HG03159 (cell line): ENCODE measurements at regions not wholly inside any gene's neighbourhood (a gene's known extent, or its start where the extent isn't known, plus 50 kb on each side); places are given as distances from the start of the nearest gene placed in this dataset.

Experiments
- ATAC-seq: cut with Tn5 transposase; IDR thresholded peaks from one replicate; pipeline ENCODE4 v1.9.1; 2021; ENCODE audit warnings: mild to moderate bottlenecking, moderate library complexity; ENCODE audit not compliant: unreplicated experiment

GRCh38 chr6:45714006-45714730 lies 301.5 kb downstream of the CLIC5 start:
- ATAC-seq, result no peak
